Memory B cell (primary cell): ENCODE measurements at regions not wholly inside any gene's neighbourhood (a gene's known extent, or its start where the extent isn't known, plus 50 kb on each side); places are given as distances from the start of the nearest gene placed in this dataset.

Experiments used
- ATAC-seq: fragments of 150-1000 bp; cut with Tn5 transposase; 2 replicates; pipeline ENCODE4 v1.10.0; 2021; ENCODE audit warnings: low read depth, mild to moderate bottlenecking, moderate library complexity
- DNase-seq, 2 donors: peaks; one replicate each; pipeline ENCODE4 v3.0.0; 2022; ENCODE audit warnings: low spot score in 2 of 2
- H3K27ac Mint-ChIP-seq: one replicate; pipeline ENCODE4 v1.8.0; 2022; ENCODE audit warnings: mild to moderate bottlenecking, moderate library complexity, mixed read lengths
- H3K27me3 Mint-ChIP-seq: one replicate; pipeline ENCODE4 v1.8.0; 2022; ENCODE audit warnings: mixed read lengths
- H3K36me3 Mint-ChIP-seq: one replicate; pipeline ENCODE4 v1.8.0; 2022; ENCODE audit warnings: mild to moderate bottlenecking, mixed read lengths
- H3K4me1 Mint-ChIP-seq: one replicate; pipeline ENCODE4 v1.8.0; 2022; ENCODE audit warnings: mixed read lengths
- H3K4me3 Mint-ChIP-seq: one replicate; pipeline ENCODE4 v1.8.0; 2022; ENCODE audit warnings: mild to moderate bottlenecking, moderate library complexity, mixed read lengths
- H3K9me3 Mint-ChIP-seq: one replicate; pipeline ENCODE4 v1.8.0; 2022; ENCODE audit warnings: mixed read lengths

- H3K36me3 Mint-ChIP-seq: no peaks in the 10 kb centered on the region
- ATAC-seq: no peak
- H3K27ac Mint-ChIP-seq: no peak overlapping the region
- peaks cover 5% of the 10 kb centered on the region for H3K9me3 Mint-ChIP-seq
- H3K4me1 Mint-ChIP-seq: peaks cover 4% of the 10 kb centered on the region
- peaks cover 10% of the 10 kb centered on the region for H3K27me3 Mint-ChIP-seq
- H3K4me3 Mint-ChIP-seq: no peak overlapping the region
- no peak for DNase-seq
Measured at GRCh38 chr5:174413567-174414314, 310.6 kb upstream of the MSX2 start.

DNA sequence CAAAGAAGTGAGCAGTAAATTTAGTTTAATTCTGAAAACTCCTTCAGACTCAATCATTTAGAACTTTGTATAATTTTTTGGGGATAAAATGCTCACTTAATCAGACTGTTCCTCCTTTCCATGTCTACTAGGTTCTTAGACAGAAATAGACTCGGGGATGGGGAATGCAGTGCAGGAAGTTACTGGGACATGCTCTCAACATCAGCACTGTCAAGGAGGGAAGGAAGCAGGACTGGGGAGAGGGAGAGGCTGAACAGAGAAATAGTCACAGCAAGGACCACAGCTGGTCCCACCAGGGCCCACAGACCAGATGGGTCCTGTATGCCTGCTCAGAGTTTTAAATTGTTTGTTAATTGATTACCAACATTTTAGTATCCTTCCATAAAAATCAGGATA is 310.1 kb upstream of the MSX2 start:
- ATAC-seq (no peak), DNase-seq (no peak)
- no peaks in the 10 kb centered on the region for H3K36me3 Mint-ChIP-seq
- no peak overlapping the region for H3K27ac Mint-ChIP-seq
- no peak overlapping the region for H3K4me3 Mint-ChIP-seq
- H3K9me3 Mint-ChIP-seq: peaks cover 3% of the 10 kb centered on the region
- peaks cover 8% of the 10 kb centered on the region for H3K27me3 Mint-ChIP-seq
- H3K4me1 Mint-ChIP-seq: peaks cover 6% of the 10 kb centered on the region

DNA sequence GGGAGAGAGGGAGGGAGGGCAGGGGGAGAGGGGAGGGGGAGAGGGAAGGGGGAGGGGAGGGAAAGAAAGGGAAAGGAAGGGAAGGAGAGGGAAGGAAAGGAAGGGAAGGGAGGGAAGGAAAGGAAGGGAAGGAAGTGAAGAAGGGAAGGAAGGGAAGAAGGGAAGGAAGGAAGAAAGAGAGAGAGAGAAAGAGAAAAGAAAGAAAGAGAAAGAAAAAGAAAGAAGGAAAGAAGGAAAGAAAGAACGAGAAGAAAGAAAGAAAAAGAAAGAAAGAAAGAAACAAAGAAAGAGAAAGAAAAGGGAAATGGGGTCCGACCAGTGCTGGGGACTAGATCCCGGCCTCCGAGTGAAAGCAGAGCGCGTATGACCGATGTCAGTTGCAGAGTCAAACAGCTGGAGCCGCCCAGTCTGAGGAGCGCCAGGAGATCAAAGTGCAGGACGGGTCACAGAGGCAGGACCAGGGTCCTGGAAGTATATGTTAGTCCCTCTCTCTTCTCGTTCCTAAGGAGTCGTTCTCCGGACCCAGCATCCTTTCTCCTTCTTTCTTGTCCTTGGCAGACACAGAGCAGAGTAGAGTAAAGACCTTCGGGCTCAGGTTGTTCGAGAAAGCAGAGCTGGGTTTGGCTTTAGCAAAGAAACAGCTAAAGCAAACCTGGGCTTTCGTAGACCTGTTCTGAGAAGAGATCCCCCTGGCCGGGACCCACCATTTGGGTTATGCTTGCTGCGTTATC is 305.4 kb upstream of the MSX2 start:
- DNase-seq (no peak), ATAC-seq (no peak)
- no peaks in the 10 kb centered on the region for H3K36me3 Mint-ChIP-seq
- no peaks in the 10 kb centered on the region for H3K9me3 Mint-ChIP-seq
- H3K4me3 Mint-ChIP-seq: no peak overlapping the region
- no peak overlapping the region for H3K27ac Mint-ChIP-seq
- H3K4me1 Mint-ChIP-seq: peaks cover 6% of the 10 kb centered on the region
- peaks cover 8% of the 10 kb centered on the region for H3K27me3 Mint-ChIP-seq

- ATAC-seq (no peak), DNase-seq (peak in 1 of 2 donors; percentile 11)
- H3K4me3 Mint-ChIP-seq: no peak overlapping the region
- peaks cover 8% of the 10 kb centered on the region for H3K27me3 Mint-ChIP-seq
- H3K27ac Mint-ChIP-seq: no peak overlapping the region
- H3K36me3 Mint-ChIP-seq: no peaks in the 10 kb centered on the region
- H3K4me1 Mint-ChIP-seq: peaks cover 6% of the 10 kb centered on the region
- no peaks in the 10 kb centered on the region for H3K9me3 Mint-ChIP-seq
Measured at GRCh38 chr5:174419540-174420132, 304.7 kb upstream of the MSX2 start.

DNA sequence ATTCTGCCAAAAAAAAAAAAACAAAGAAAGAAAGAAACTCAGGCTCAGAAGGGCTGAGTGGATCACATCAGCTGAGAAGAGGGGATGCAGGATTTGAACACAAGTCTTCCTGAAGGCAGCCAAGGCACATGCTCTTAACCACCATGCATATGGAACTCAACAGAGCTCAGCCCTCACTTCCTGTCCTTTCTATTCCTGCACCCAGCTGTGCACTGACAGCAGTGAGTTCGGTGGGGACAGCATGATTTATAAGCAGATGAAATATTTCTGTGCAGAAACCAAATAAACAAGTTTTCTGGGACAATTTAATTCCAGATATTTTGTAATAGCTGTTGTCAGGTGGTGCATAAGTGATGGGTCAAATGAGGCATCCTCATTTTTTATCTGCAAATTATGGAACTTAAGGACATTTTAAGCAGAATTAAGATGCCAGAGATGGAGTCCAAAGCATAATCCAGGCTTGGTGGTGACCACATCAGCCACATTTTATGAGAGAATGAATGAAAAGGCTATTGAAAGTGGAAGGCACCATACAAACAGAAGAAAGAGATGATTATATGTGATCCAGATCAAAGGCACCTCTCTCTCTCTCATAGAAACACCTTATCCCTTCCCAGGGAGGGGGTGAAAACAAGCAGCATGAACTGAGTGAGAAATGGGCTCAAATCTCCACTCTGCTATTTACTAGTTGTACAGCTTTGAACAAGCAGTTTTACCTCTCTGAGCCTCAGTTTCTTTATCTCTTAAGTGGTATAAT is 303.6 kb upstream of the MSX2 start:
- ATAC-seq (no peak), DNase-seq (no peak)
- H3K4me1 Mint-ChIP-seq: peaks cover 6% of the 10 kb centered on the region
- no peak overlapping the region for H3K4me3 Mint-ChIP-seq
- no peak overlapping the region for H3K27ac Mint-ChIP-seq
- H3K9me3 Mint-ChIP-seq: no peaks in the 10 kb centered on the region
- H3K36me3 Mint-ChIP-seq: no peaks in the 10 kb centered on the region
- peaks cover 9% of the 10 kb centered on the region for H3K27me3 Mint-ChIP-seq

DNA sequence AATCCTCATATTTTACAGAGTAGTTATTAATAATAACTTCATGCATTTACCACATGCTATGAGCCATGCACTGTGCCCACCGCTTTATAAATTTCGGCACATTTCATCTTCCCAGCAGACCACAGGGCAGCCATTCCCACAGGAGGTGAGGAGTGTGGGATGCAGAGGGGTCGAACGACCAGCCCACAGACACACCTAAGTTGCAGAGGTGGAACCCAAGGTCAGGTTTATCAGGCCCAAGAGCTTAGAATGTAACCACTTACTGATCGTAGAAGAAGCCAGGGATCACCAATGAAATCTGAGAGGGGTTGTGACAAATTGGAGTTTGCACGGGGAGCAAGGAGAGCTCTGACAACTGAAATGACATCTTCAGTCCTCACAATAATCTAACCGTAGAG is 303.0 kb upstream of the MSX2 start:
- DNase-seq (no peak), ATAC-seq (no peak)
- no peak overlapping the region for H3K4me3 Mint-ChIP-seq
- no peaks in the 10 kb centered on the region for H3K36me3 Mint-ChIP-seq
- peaks cover 6% of the 10 kb centered on the region for H3K4me1 Mint-ChIP-seq
- no peak overlapping the region for H3K27ac Mint-ChIP-seq
- peaks cover 7% of the 10 kb centered on the region for H3K27me3 Mint-ChIP-seq
- H3K9me3 Mint-ChIP-seq: no peaks in the 10 kb centered on the region

DNA sequence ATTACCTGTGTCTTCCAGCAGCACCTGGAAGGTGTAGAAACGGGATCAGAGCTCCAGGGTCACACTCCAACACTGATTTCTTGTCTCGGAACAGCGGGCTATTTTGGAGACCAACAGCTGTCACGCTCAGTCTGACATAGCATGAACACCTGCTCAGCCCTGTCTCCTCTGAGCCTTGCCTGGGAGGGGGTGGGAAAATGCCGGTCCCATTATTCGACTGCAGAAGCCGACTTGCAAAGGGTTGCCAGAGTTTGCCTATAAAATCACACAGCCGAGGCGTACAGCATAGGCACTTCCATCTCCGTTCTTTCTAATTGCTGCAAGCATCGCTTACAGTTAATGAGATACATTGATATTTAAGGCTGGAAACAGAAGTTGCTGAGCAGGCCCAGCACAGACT is 300.8 kb upstream of the MSX2 start:
- ATAC-seq (no peak), DNase-seq (no peak)
- Mint-ChIP-seq H3K9me3 (no peaks in the 10 kb centered on the region), H3K36me3 (no peaks in the 10 kb centered on the region), H3K4me3 (no peak overlapping the region), H3K27me3 (peaks cover 5% of the 10 kb centered on the region), H3K27ac (no peak overlapping the region), H3K4me1 (peaks cover 4% of the 10 kb centered on the region)

- no peaks in the 10 kb centered on the region for H3K4me1 Mint-ChIP-seq
- peaks cover 5% of the 10 kb centered on the region for H3K27me3 Mint-ChIP-seq
- H3K4me3 Mint-ChIP-seq: no peak overlapping the region
Measured at GRCh38 chr5:174424219-174425053, 299.9 kb upstream of the MSX2 start.

GRCh38 chr5:174425271-174425963 is 299.0 kb upstream of the MSX2 start:
- ATAC-seq: no peak

More at GRCh38 chr5:174424219-174425053, 299.9 kb upstream of the MSX2 start:
- ATAC-seq (no peak), DNase-seq (no peak)
- no peak overlapping the region for H3K27ac Mint-ChIP-seq
- no peaks in the 10 kb centered on the region for H3K9me3 Mint-ChIP-seq
- no peaks in the 10 kb centered on the region for H3K36me3 Mint-ChIP-seq

GRCh38 chr5:174425964-174426290 is 298.5 kb upstream of the MSX2 start:
- Mint-ChIP-seq H3K9me3 (no peaks in the 10 kb centered on the region), H3K4me3 (no peak overlapping the region), H3K36me3 (no peaks in the 10 kb centered on the region), H3K4me1 (no peaks in the 10 kb centered on the region), H3K27me3 (peaks cover 7% of the 10 kb centered on the region), H3K27ac (no peak overlapping the region)
- no peak for ATAC-seq
- DNase-seq: no peak

More at GRCh38 chr5:174425271-174425963, 299.0 kb upstream of the MSX2 start:
- DNase-seq: no peak
- H3K4me1 Mint-ChIP-seq: no peaks in the 10 kb centered on the region
- peaks cover 7% of the 10 kb centered on the region for H3K27me3 Mint-ChIP-seq
- no peak overlapping the region for H3K4me3 Mint-ChIP-seq
- no peaks in the 10 kb centered on the region for H3K9me3 Mint-ChIP-seq
- no peak overlapping the region for H3K27ac Mint-ChIP-seq
- H3K36me3 Mint-ChIP-seq: no peaks in the 10 kb centered on the region

DNA sequence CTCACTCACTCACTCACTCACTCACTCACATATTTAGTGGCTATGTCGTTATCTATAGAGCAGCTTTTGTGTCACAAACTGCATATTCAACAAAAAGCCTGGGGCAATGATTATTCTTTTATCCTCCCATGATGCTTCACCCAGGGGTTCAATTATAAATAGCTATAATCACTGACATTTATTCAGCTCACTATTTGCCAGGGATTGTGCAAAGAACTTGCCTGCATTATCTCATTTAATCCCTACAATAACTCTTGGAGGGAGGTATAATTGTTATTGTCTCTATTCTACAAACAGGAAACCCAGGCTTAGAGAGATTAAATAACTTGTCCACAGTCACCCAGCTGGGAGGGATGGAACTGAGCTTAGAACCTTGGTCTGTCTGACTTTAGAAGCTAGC is 298.0 kb upstream of the MSX2 start:
- Mint-ChIP-seq H3K4me1 (no peaks in the 10 kb centered on the region), H3K36me3 (no peaks in the 10 kb centered on the region), H3K4me3 (no peak overlapping the region), H3K27me3 (peaks cover 6% of the 10 kb centered on the region), H3K9me3 (no peaks in the 10 kb centered on the region), H3K27ac (no peak overlapping the region)
- DNase-seq (no peak), ATAC-seq (no peak)

DNA sequence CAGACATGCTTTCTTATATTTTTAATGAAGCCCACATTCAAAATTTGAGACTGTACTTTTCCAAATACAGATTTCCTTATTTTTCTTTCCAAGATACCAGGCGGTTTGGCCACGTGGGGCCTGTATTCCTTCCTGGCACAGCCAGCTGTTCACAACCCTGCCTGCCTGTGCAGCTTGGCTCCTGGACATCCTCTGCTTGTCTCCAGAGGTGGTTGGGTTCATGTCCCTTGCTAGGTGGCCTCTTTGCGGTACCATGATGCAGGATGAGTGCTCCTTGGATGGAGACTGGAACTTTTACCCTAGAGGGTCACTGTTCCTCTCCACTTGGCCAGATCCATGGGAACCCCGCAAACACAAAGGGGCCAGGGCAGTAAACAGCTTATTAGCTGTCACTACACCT is 297.5 kb upstream of the MSX2 start:
- Mint-ChIP-seq H3K27ac (no peak overlapping the region), H3K36me3 (no peaks in the 10 kb centered on the region), H3K9me3 (no peaks in the 10 kb centered on the region), H3K4me1 (no peaks in the 10 kb centered on the region), H3K4me3 (no peak overlapping the region), H3K27me3 (peaks cover 4% of the 10 kb centered on the region)
- DNase-seq: no peak
- ATAC-seq: no peak

DNA sequence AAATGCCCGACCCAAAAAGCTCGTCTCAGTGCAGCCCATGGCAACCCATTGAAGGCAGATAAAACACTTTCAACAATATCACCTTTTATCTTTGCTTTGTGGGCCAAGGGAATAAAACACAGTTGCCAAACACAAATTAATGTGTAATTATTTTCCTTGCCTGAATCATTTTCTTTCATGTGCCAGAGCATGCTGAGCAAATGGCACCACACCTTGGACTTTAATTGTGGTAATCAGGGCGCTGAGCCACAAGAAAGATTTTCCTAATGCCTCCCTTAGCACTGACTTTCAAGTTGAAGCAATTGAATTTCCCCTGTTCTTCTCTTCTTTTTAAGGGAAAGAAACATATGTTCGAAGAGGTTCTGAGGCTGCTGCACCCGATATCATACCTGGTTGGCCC is 297.1 kb upstream of the MSX2 start:
- Mint-ChIP-seq H3K36me3 (no peaks in the 10 kb centered on the region), H3K4me1 (no peaks in the 10 kb centered on the region), H3K27me3 (peaks cover 4% of the 10 kb centered on the region), H3K9me3 (no peaks in the 10 kb centered on the region), H3K4me3 (no peak overlapping the region), H3K27ac (no peak overlapping the region)
- ATAC-seq: no peak
- DNase-seq: no peak
